Upper lobe of left lung (tissue), 4 donors: ENCODE measurements at regions not wholly inside any gene's neighbourhood (a gene's known extent, or its start where the extent isn't known, plus 50 kb on each side); places are given as distances from the start of the nearest gene placed in this dataset.

Source experiments
- CTCF ChIP-seq, 6 experiments: fragments of 450-650 bp in 4 of 6; fragments of 200-600 bp in 2 of 6; sonication (generic) in 2 of 6; IDR thresholded peaks; one replicate each; pipeline ENCODE4 v1.5.1; 2016 to 2019; ENCODE audit warnings: antibody characterized with exemption in 6 of 6
- POLR2A ChIP-seq, 4 donors: fragments of 450-650 bp; IDR thresholded peaks; one replicate each; pipeline ENCODE4 v1.5.1; 2016 to 2017; ENCODE audit warnings: antibody characterized with exemption in 4 of 4, mild to moderate bottlenecking in 2 of 4

GRCh38 chr20:60253471-60253870, 295.2 kb downstream of the CDH26 start:
- TF ChIP-seq POLR2A (IDR thresholded peaks at IDR 0.05) (no peak), CTCF (IDR thresholded peaks at IDR 0.05) (no peak)
